ENCODE measurements at regions not wholly inside any gene's neighbourhood (a gene's known extent, or its start where the extent isn't known, plus 50 kb on each side); places are given as distances from the start of the nearest gene placed in this dataset.

GRCh38 chr16:65657556-65657955 lies 535.7 kb upstream of the CDH11 start:
- DNase-seq (ENCODE audit: missing footprints): no peak
- ATAC-seq: no peak
- intact Hi-C loops (cut with DNase I): no loop called here

- DNase-seq (ENCODE audit: missing footprints): no peak
- intact Hi-C loops (cut with DNase I): no loop called here
- ATAC-seq: no peak
Measured at GRCh38 chr16:65657071-65657494, 535.2 kb upstream of the CDH11 start.

- intact Hi-C loops (cut with DNase I): no loop called here
- DNase-seq (ENCODE audit: missing footprints): no peak
- ATAC-seq: no peak
Measured at GRCh38 chr16:65655802-65656201, 533.9 kb upstream of the CDH11 start.

GRCh38 chr16:65648101-65648500 lies 526.2 kb upstream of the CDH11 start:
- DNase-seq (ENCODE audit: missing footprints) (no peak), ATAC-seq (no peak)
- intact Hi-C loops (cut with DNase I): no loop called here

GRCh38 chr16:65644821-65645220 lies 523.0 kb upstream of the CDH11 start:
- no peak for ATAC-seq
- no peak for DNase-seq (ENCODE audit: missing footprints)
- intact Hi-C loops (cut with DNase I): no loop called here

GRCh38 chr16:65641762-65642289 lies 520.0 kb upstream of the CDH11 start:
- intact Hi-C loops (cut with DNase I): no loop called here
- DNase-seq (ENCODE audit: missing footprints) (no peak), ATAC-seq (no peak)

GRCh38 chr16:65641049-65641761 lies 519.3 kb upstream of the CDH11 start:
- intact Hi-C loops (cut with DNase I): no loop called here
- DNase-seq (ENCODE audit: missing footprints): no peak
- ATAC-seq: no peak

GRCh38 chr16:65634833-65635232 lies 513.0 kb upstream of the CDH11 start:
- intact Hi-C loops (cut with DNase I): no loop called here
- ATAC-seq (no peak), DNase-seq (ENCODE audit: missing footprints) (no peak)

- no peak for DNase-seq (ENCODE audit: missing footprints)
- ATAC-seq: no peak
- intact Hi-C loops (cut with DNase I): no loop called here
Measured at GRCh38 chr16:65634291-65634690, 512.4 kb upstream of the CDH11 start.

GRCh38 chr16:65624666-65625065 lies 502.8 kb upstream of the CDH11 start:
- intact Hi-C loops (cut with DNase I): no loop called here
- DNase-seq (ENCODE audit: missing footprints): no peak
- ATAC-seq: no peak

GRCh38 chr16:65624229-65624628 lies 502.4 kb upstream of the CDH11 start:
- intact Hi-C loops (cut with DNase I): no loop called here
- ATAC-seq: no peak
- DNase-seq (ENCODE audit: missing footprints): no peak

- intact Hi-C loops (cut with DNase I): no loop called here
- DNase-seq (ENCODE audit: missing footprints) (no peak), ATAC-seq (no peak)
Measured at GRCh38 chr16:65622871-65623270, 501.0 kb upstream of the CDH11 start.

- ATAC-seq: no peak
- intact Hi-C loops (cut with DNase I): no loop called here
- DNase-seq (ENCODE audit: missing footprints): no peak
Measured at GRCh38 chr16:65622151-65622550, 500.3 kb upstream of the CDH11 start.

GRCh38 chr16:65621640-65622039 lies 499.8 kb upstream of the CDH11 start:
- DNase-seq (ENCODE audit: missing footprints) (no peak), ATAC-seq (no peak)
- intact Hi-C loops (cut with DNase I): no loop called here

- DNase-seq (ENCODE audit: missing footprints): no peak
- intact Hi-C loops (cut with DNase I): no loop called here
- ATAC-seq: no peak
Measured at GRCh38 chr16:65619606-65620005, 497.7 kb upstream of the CDH11 start.

GRCh38 chr16:65618931-65619330 lies 497.1 kb upstream of the CDH11 start:
- intact Hi-C loops (cut with DNase I): no loop called here
- no peak for DNase-seq (ENCODE audit: missing footprints)
- no peak for ATAC-seq

GRCh38 chr16:65618333-65618732 lies 496.5 kb upstream of the CDH11 start:
- ATAC-seq (no peak), DNase-seq (ENCODE audit: missing footprints) (no peak)
- intact Hi-C loops (cut with DNase I): no loop called here

- ATAC-seq (no peak), DNase-seq (ENCODE audit: missing footprints) (no peak)
- intact Hi-C loops (cut with DNase I): no loop called here
Measured at GRCh38 chr16:65617421-65617820, 495.6 kb upstream of the CDH11 start.

GRCh38 chr16:65608455-65608854 lies 486.6 kb upstream of the CDH11 start:
- ATAC-seq (no peak), DNase-seq (ENCODE audit: missing footprints) (no peak)
- intact Hi-C loops (cut with DNase I): no loop called here

GRCh38 chr16:65604771-65605170 lies 482.9 kb upstream of the CDH11 start:
- DNase-seq (ENCODE audit: missing footprints) (no peak), ATAC-seq (no peak)
- intact Hi-C loops (cut with DNase I): no loop called here

- ATAC-seq: no peak
- DNase-seq (ENCODE audit: missing footprints): no peak
- intact Hi-C loops (cut with DNase I): no loop called here
Measured at GRCh38 chr16:65601781-65602180, 479.9 kb upstream of the CDH11 start.
